ENCODE measurements at regions not wholly inside any gene's neighbourhood (a gene's known extent, or its start where the extent isn't known, plus 50 kb on each side); places are given as distances from the start of the nearest gene placed in this dataset.

DNA sequence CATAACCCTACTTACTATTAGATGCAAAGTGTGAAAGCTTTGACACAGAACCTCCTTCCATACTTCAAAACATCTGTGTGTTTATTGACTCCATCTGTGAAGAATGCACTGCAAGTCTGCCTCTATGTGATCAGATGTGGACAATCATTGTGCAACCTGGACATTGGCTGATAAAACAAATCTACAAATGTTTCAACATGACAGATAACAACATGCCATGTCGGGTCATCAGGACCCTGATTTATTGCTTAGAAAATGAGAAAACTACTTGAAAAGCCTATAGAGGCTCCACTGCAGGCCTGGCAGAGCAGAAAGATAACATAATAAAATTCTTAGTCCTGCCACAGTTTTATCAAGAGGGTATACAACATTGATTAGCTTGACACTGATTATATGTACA is 1286.4 kb downstream of the GRIK2 start:
- H3K9me3 ChIP-seq, result no peaks in the 10 kb centered on the region
- TF ChIP-seq POLR2A (IDR thresholded peaks at IDR 0.05) (no peak), EP300 (IDR thresholded peaks at IDR 0.05) (no peak), POLR2AphosphoS5 (IDR thresholded peaks at IDR 0.05) (no peak)
- TF ChIP-seq, protein P1, sequence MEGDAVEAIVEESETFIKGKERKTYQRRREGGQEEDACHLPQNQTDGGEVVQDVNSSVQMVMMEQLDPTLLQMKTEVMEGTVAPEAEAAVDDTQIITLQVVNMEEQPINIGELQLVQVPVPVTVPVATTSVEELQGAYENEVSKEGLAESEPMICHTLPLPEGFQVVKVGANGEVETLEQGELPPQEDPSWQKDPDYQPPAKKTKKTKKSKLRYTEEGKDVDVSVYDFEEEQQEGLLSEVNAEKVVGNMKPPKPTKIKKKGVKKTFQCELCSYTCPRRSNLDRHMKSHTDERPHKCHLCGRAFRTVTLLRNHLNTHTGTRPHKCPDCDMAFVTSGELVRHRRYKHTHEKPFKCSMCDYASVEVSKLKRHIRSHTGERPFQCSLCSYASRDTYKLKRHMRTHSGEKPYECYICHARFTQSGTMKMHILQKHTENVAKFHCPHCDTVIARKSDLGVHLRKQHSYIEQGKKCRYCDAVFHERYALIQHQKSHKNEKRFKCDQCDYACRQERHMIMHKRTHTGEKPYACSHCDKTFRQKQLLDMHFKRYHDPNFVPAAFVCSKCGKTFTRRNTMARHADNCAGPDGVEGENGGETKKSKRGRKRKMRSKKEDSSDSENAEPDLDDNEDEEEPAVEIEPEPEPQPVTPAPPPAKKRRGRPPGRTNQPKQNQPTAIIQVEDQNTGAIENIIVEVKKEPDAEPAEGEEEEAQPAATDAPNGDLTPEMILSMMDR (IDR thresholded peaks at IDR 0.05), result no peak
- WGBS, result 50% methylated on average over 1 of the region's 1 CpG
- H3K4me3 ChIP-seq, result no peak overlapping the region
- H3K36me3 ChIP-seq, result no peaks in the 10 kb centered on the region
- no peaks in the 10 kb centered on the region for H3K4me1 ChIP-seq
- no peak for DNase-seq (ENCODE audit: low spot score in 2 of 2)
- H3K27ac ChIP-seq, result no peak overlapping the region
- no peaks in the 10 kb centered on the region for H3K27me3 ChIP-seq

DNA sequence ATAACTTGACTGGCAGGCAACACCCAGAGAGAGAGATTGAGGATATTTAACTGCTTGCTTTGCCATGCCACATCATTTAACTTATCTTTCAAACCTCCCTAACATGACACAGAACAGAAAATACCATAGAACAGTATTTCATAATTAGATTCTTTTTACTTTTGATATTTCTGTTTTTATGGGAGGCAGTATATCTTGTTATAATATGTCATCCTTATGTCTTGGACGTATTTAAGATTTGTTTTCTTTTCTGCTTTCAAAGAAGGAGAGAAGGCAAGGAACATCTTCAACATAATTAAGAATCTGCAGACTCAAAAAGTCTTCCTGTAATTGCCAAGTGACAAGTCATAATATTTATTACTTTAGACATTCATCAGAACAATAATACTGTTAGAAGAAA is 1283.7 kb downstream of the GRIK2 start:
- 32% methylated on average over 1 of the region's 1 CpG for WGBS
- no peak for DNase-seq (ENCODE audit: low spot score in 2 of 2)
- no peak overlapping the region for H3K27ac ChIP-seq

DNA sequence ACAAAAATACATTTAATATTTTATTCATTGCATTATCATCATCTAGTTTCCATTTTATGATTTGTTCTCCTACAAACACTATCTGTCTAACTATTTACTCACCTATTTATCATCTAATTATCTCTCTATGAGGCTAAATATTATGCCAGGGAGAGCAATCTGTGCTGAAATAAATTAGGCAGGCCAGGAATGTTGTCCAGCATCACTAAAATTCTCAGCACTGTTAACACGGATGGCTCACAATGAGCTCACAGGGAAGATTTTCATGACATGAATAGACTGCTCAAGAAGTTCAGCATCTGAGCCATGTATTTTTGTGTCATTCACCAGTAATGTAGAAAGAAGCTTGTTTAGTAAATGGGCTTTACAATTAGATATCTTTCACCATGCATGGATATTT is 1277.2 kb downstream of the GRIK2 start:
- TF ChIP-seq POLR2A (IDR thresholded peaks at IDR 0.05) (no peak), EP300 (IDR thresholded peaks at IDR 0.05) (no peak), POLR2AphosphoS5 (IDR thresholded peaks at IDR 0.05) (no peak)
- TF ChIP-seq, protein P1 (IDR thresholded peaks at IDR 0.05), result no peak
- no peak for DNase-seq (ENCODE audit: low spot score in 2 of 2)
- Histone ChIP-seq H3K27me3 (no peaks in the 10 kb centered on the region), H3K27ac (no peak overlapping the region), H3K9me3 (no peaks in the 10 kb centered on the region), H3K36me3 (no peaks in the 10 kb centered on the region), H3K4me1 (no peaks in the 10 kb centered on the region), H3K4me3 (no peak overlapping the region)
- 61% methylated on average over 1 of the region's 1 CpG for WGBS

More for the DNA sequence above, 1283.7 kb downstream of the GRIK2 start:
- H3K36me3 ChIP-seq, result no peaks in the 10 kb centered on the region
- no peaks in the 10 kb centered on the region for H3K4me1 ChIP-seq
- no peaks in the 10 kb centered on the region for H3K9me3 ChIP-seq
- no peaks in the 10 kb centered on the region for H3K27me3 ChIP-seq
- no peak overlapping the region for H3K4me3 ChIP-seq
- TF ChIP-seq, protein P1 (IDR thresholded peaks at IDR 0.05), result no peak
- TF ChIP-seq EP300 (IDR thresholded peaks at IDR 0.05), result no peak
- no peak for TF ChIP-seq POLR2A (IDR thresholded peaks at IDR 0.05)
- no peak for TF ChIP-seq POLR2AphosphoS5 (IDR thresholded peaks at IDR 0.05)

DNA sequence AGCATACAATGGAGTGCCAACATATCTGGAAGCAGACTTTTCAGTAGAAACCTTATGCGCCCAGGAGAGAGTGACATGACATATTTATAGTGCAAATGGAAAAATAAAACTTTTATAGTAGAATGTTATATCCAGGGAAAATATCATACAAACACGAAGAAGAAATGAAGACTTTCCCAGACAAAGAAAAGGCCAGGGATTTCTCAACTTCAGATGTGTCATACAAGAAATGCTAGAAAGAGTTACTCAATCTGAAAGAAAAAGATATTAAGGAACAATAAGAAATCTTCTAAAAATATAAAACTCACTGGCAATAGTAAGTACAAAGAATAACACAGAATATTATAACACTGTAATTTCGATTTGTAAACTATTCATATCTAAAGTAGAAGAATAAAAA is 1269.3 kb downstream of the GRIK2 start:
- H3K27ac ChIP-seq, result no peak overlapping the region
- no peaks in the 10 kb centered on the region for H3K36me3 ChIP-seq
- DNase-seq (ENCODE audit: low spot score in 2 of 2), result no peak
- H3K4me3 ChIP-seq, result no peak overlapping the region
- 63% methylated on average over 3 of the region's 3 CpGs for WGBS
- no peak for TF ChIP-seq POLR2AphosphoS5 (IDR thresholded peaks at IDR 0.05)
- no peak for TF ChIP-seq POLR2A (IDR thresholded peaks at IDR 0.05)
- TF ChIP-seq EP300 (IDR thresholded peaks at IDR 0.05), result no peak
- TF ChIP-seq, protein P1 (IDR thresholded peaks at IDR 0.05), result no peak
- H3K4me1 ChIP-seq, result no peaks in the 10 kb centered on the region
- H3K27me3 ChIP-seq, result no peaks in the 10 kb centered on the region
- no peaks in the 10 kb centered on the region for H3K9me3 ChIP-seq

DNA sequence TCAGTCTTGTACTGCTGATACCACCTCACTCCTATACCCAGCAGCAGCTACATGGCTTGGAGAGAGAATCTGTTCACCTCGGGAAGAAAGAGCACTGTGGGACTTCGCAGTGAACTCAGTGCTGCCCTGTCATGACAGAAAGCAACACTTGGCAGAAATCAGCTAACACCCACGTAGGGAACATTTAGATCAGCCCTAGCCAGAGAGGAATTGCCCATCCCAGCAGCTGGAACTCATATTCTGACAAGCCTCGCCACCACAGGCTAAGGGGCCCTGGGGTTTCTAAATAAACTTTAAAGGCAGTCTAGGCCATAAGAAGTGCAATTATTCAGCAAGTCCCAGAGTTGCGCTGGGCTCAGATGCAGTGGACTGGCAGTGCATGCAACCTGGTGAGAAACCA is 1266.8 kb downstream of the GRIK2 start:
- no peak overlapping the region for H3K27ac ChIP-seq
- TF ChIP-seq, protein P1 (IDR thresholded peaks at IDR 0.05), result no peak
- H3K27me3 ChIP-seq, result no peaks in the 10 kb centered on the region
- DNase-seq (ENCODE audit: low spot score in 2 of 2), result no peak
- no peak overlapping the region for H3K4me3 ChIP-seq
- WGBS, result 65% methylated on average over 4 of the region's 5 CpGs
- H3K4me1 ChIP-seq, result no peaks in the 10 kb centered on the region
- no peaks in the 10 kb centered on the region for H3K9me3 ChIP-seq
- no peaks in the 10 kb centered on the region for H3K36me3 ChIP-seq
